Transverse colon (tissue), 3 donors: ENCODE measurements at regions not wholly inside any gene's neighbourhood (a gene's known extent, or its start where the extent isn't known, plus 50 kb on each side); places are given as distances from the start of the nearest gene placed in this dataset.

Experiments
- CTCF ChIP-seq, 5 experiments: fragments of 200-600 bp in 3 of 5; fragments of 450-650 bp in 2 of 5; sonication (generic) in 3 of 5; IDR thresholded peaks; 1 replicate in 2 of 5; 2 replicates in 3 of 5; pipeline ENCODE4 v1.5.1; 2016 to 2017; ENCODE audit warnings: antibody characterized with exemption in 5 of 5, inconsistent platforms in 3 of 5, mild to moderate bottlenecking in 2 of 5, moderate library complexity in 1 of 5
- EP300 ChIP-seq: sonication (generic); formaldehyde crosslinking; IDR thresholded peaks from one replicate; pipeline ENCODE4 v1.6.1; 2017; ENCODE audit warnings: antibody characterized with exemption, low read depth
- POLR2A ChIP-seq: fragments of 450-650 bp; IDR thresholded peaks from one replicate; pipeline ENCODE4 v1.6.1; 2016; ENCODE audit warnings: antibody characterized with exemption, mild to moderate bottlenecking, moderate library complexity

DNA sequence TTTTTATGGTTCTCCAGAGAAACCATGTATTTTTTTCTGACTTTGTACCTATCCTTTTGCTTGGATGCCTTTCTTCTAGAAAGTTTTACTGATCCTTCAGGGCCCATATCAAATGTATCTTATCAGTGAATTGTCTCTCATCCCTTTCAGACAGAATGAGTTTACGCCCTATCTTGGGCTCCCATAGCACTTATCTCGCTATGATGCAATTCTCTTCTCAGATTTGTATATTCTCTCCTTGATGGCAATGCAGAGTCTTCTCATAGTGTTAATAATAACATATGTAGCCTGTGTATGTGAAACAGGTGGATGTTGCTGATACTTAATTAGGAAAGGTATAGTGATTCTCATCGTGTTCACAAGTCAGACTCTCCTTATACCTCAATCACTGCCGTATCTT, 336.2 kb downstream of the UTRN start:
- TF ChIP-seq CTCF (IDR thresholded peaks at IDR 0.05): no peak
- no peak for TF ChIP-seq EP300
- no peak for TF ChIP-seq POLR2A
